SK-N-MC (cell line): ENCODE measurements at regions not wholly inside any gene's neighbourhood (a gene's known extent, or its start where the extent isn't known, plus 50 kb on each side); places are given as distances from the start of the nearest gene placed in this dataset.

Experiments
- EZH2 ChIP-seq: fragments of 200-600 bp; sonication (generic); IDR thresholded peaks from one replicate; pipeline ENCODE4 v1.6.1; 2017; ENCODE audit warnings: antibody characterized with exemption
- FOXP2 ChIP-seq: optimal IDR thresholded peaks from 2 replicates; pipeline ENCODE3; 2011; ENCODE audit warnings: mild to moderate bottlenecking, moderate library complexity; ENCODE audit not compliant: insufficient read depth; ENCODE audit errors: extremely low read length, control extremely low read depth
- POLR2AphosphoS5 ChIP-seq: IDR thresholded peaks from 2 replicates; pipeline ENCODE4 v1.6.1; 2012; ENCODE audit warnings: mild to moderate bottlenecking, low read depth, low read length, borderline replicate concordance

DNA sequence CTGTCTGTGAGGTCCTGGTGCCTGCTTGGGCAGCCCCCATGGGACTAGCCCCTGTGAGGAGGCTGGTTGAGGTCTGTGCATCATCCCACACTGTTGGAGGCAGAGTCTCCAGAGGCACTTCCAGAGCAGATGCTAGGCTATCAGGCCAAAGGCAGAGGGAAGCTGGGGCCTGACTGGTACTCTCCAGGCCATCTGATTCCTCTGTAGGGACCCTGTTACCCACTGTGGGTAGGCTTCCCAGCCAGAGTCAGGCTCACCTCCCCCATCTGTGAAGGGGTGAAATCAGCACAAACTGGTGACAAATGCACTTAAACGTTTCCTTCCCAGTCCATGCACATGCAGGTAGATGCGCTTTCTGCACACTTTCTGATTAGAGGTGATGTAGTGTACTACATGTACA is 212.6 kb upstream of the TOPAZ1 start:
- no peak for TF ChIP-seq EZH2
- no peak for TF ChIP-seq POLR2AphosphoS5
- TF ChIP-seq FOXP2 = no peak
